ENCODE measurements at regions not wholly inside any gene's neighbourhood (a gene's known extent, or its start where the extent isn't known, plus 50 kb on each side); places are given as distances from the start of the nearest gene placed in this dataset.

DNA sequence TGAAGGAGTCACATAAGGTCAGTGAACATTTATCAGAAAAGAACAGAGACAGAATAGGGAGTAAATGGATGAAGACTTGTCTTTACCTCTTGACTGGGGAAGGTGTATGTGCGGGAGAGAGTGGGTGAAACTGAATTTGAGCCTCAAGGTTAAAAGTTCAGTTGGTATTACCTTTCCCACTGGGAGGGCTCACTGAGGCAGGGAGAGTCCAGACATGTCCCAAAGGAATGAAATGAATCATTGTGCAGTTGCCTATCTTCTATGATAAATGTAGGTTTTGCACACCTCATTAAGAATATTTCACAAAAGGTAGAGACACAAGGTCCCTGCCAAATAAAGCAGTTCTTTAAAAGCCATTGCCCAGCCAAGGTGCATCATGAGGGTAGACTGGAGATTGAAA, 105.2 kb downstream of the KCNA5 start:
- Histone ChIP-seq H4K20me1 (replicated peaks; ENCODE audit: control insufficient read depth, extremely low read depth, insufficient read depth, low read length) (no peaks in the 10 kb centered on the region), H3K9me3 (replicated peaks; ENCODE audit: control insufficient read depth, insufficient read depth, low read length) (no peaks in the 10 kb centered on the region), H3K4me1 (ENCODE audit: control insufficient read depth, extremely low read depth, insufficient read depth, low read length) (no peaks in the 10 kb centered on the region), H3K27me3 (ENCODE audit: control insufficient read depth in 2 of 2, insufficient read depth in 2 of 2, low read length in 2 of 2) (no peaks in the 10 kb centered on the region), H3K79me2 (ENCODE audit: control insufficient read depth, insufficient read depth, low read length) (no peaks in the 10 kb centered on the region), H3K4me2 (ENCODE audit: insufficient read depth, low read length) (no peak overlapping the region), H3K27ac (ENCODE audit: insufficient read depth, low read depth, low read length) (no peak overlapping the region), H3K9ac (replicated peaks; ENCODE audit: extremely low read depth, insufficient read depth, low read length) (no peak overlapping the region), H2AFZ (ENCODE audit: low read depth, low read length) (no peak overlapping the region), H3K9me1 (replicated peaks; ENCODE audit: control insufficient read depth, extremely low read depth, insufficient read depth, low read length) (no peaks in the 10 kb centered on the region), H3K4me3 (replicated peaks in 1 of 3; ENCODE audit: insufficient read depth in 1 of 3, low read depth in 1 of 3, low read length in 3 of 3) (no peak overlapping the region), H3K36me3 (ENCODE audit: control insufficient read depth in 2 of 2, extremely low read depth in 1 of 2, insufficient read depth in 2 of 2, low read length in 2 of 2) (no peaks in the 10 kb centered on the region)
- BruUV-seq (replicated peaks) = no TSS peak
- CTCF ChIA-PET = no interaction called here
- intact Hi-C loops (cut with micrococcal nuclease) = no loop called here
- FAIRE-seq (no peak), DNase-seq (ENCODE audit: low read depth, low spot score) (no peak)
- no peak for TF ChIP-seq GATA2 (IDR thresholded peaks at IDR 0.05; ENCODE audit: insufficient read depth, insufficient read length, low read depth, low read length)
- dilution Hi-C loops (cut with MboI; ENCODE audit: extremely low pct_ligation_motif_present, low sequenced_read_pairs) = no loop called here
- POLR2A ChIA-PET = no interaction called here

GRCh38 chr12:5154091-5154490, 110.4 kb downstream of the KCNA5 start:
- no TSS peak for BruUV-seq (replicated peaks)
- H3K36me3 ChIP-seq (ENCODE audit: control insufficient read depth in 2 of 2, extremely low read depth in 1 of 2, insufficient read depth in 2 of 2, low read length in 2 of 2) = no peaks in the 10 kb centered on the region
- FAIRE-seq (no peak), DNase-seq (ENCODE audit: low read depth, low spot score) (no peak)
- intact Hi-C loops (cut with micrococcal nuclease) (no loop called here), dilution Hi-C loops (cut with MboI; ENCODE audit: extremely low pct_ligation_motif_present, low sequenced_read_pairs) (no loop called here)
- H3K27ac ChIP-seq (ENCODE audit: insufficient read depth, low read depth, low read length) = no peak overlapping the region
- no peak overlapping the region for H3K4me2 ChIP-seq (ENCODE audit: insufficient read depth, low read length)
- CTCF ChIA-PET = no interaction called here
- POLR2A ChIA-PET = no interaction called here
- H3K9me1 ChIP-seq (replicated peaks; ENCODE audit: control insufficient read depth, extremely low read depth, insufficient read depth, low read length) = no peaks in the 10 kb centered on the region
- no peaks in the 10 kb centered on the region for H4K20me1 ChIP-seq (replicated peaks; ENCODE audit: control insufficient read depth, extremely low read depth, insufficient read depth, low read length)
- H3K4me1 ChIP-seq (ENCODE audit: control insufficient read depth, extremely low read depth, insufficient read depth, low read length) = no peaks in the 10 kb centered on the region
- H3K4me3 ChIP-seq (replicated peaks in 1 of 3; ENCODE audit: insufficient read depth in 1 of 3, low read depth in 1 of 3, low read length in 3 of 3) = no peak overlapping the region
- H3K79me2 ChIP-seq (ENCODE audit: control insufficient read depth, insufficient read depth, low read length) = no peaks in the 10 kb centered on the region
- no peak overlapping the region for H3K9ac ChIP-seq (replicated peaks; ENCODE audit: extremely low read depth, insufficient read depth, low read length)
- no peak for TF ChIP-seq MYC (IDR thresholded peaks at IDR 0.05; ENCODE audit: low read depth, low read length)
- TF ChIP-seq CTCF (IDR thresholded peaks at IDR 0.05; ENCODE audit: extremely low read depth in 1 of 2, insufficient read depth in 1 of 2, low read depth in 1 of 2, low read length in 2 of 2) = no peak
- no peak for TF ChIP-seq GATA2 (IDR thresholded peaks at IDR 0.05; ENCODE audit: insufficient read depth, insufficient read length, low read depth, low read length)
- TF ChIP-seq POLR2A (IDR thresholded peaks at IDR 0.05; ENCODE audit: low read depth, low read length) = no peak
- TF ChIP-seq POLR2AphosphoS5 (IDR thresholded peaks at IDR 0.05; ENCODE audit: insufficient read depth, low read depth, low read length) = no peak
- no peak for TF ChIP-seq EZH2 (IDR thresholded peaks at IDR 0.05; ENCODE audit: borderline replicate concordance, low read depth, low read length, severe bottlenecking)
- TF ChIP-seq MAX (IDR thresholded peaks at IDR 0.05; ENCODE audit: insufficient read depth, insufficient read length) = no peak
- no peak overlapping the region for H2AFZ ChIP-seq (ENCODE audit: low read depth, low read length)
- H3K9me3 ChIP-seq (replicated peaks; ENCODE audit: control insufficient read depth, insufficient read depth, low read length) = no peaks in the 10 kb centered on the region
- H3K27me3 ChIP-seq (ENCODE audit: control insufficient read depth in 2 of 2, insufficient read depth in 2 of 2, low read length in 2 of 2) = peaks cover 0 to 2% of the 10 kb centered on the region in 2 experiments

All from endothelial cell of umbilical vein (primary cell).